Effector memory CD4-positive, alpha-beta T cell (primary cell): ENCODE measurements at regions not wholly inside any gene's neighbourhood (a gene's known extent, or its start where the extent isn't known, plus 50 kb on each side); places are given as distances from the start of the nearest gene placed in this dataset.
"Not testable (repeated sequence)": the region's sequence is repeated elsewhere in the genome, so short reads cannot be mapped to it uniquely, and the experiment has no call there.

ENCODE experiments used
- DNase-seq, 3 donors: peaks; one replicate each; pipeline ENCODE4 v3.0.0-alpha.2; 2020
- H3K27ac ChIP-seq: 2 replicates; pipeline ENCODE4 v1.7.0; 2013; ENCODE audit warnings: mild to moderate bottlenecking, low read length, moderate library complexity; ENCODE audit not compliant: insufficient read depth, poor library complexity, severe bottlenecking
- H3K27me3 ChIP-seq: replicated peaks from 2 replicates; pipeline ENCODE4 v1.7.0; 2013; ENCODE audit warnings: mild to moderate bottlenecking, low read length; ENCODE audit not compliant: insufficient read depth, control insufficient read depth, poor library complexity, severe bottlenecking
- H3K36me3 ChIP-seq: 2 replicates; pipeline ENCODE4 v1.7.0; 2013; ENCODE audit warnings: mild to moderate bottlenecking, low read length, moderate library complexity; ENCODE audit not compliant: control insufficient read depth, insufficient read depth
- H3K4me1 ChIP-seq: 2 replicates; pipeline ENCODE4 v1.7.0; 2013; ENCODE audit warnings: low read length, mild to moderate bottlenecking; ENCODE audit not compliant: control insufficient read depth, insufficient read depth, poor library complexity, severe bottlenecking
- H3K4me3 ChIP-seq: 2 replicates; pipeline ENCODE4 v1.7.0; 2013; ENCODE audit warnings: low read length, low read depth, mild to moderate bottlenecking; ENCODE audit not compliant: insufficient read depth, poor library complexity, severe bottlenecking
- H3K9me3 ChIP-seq: 2 replicates; pipeline ENCODE4 v1.7.0; 2013; ENCODE audit warnings: mild to moderate bottlenecking, low read length, moderate library complexity; ENCODE audit not compliant: control insufficient read depth

DNA sequence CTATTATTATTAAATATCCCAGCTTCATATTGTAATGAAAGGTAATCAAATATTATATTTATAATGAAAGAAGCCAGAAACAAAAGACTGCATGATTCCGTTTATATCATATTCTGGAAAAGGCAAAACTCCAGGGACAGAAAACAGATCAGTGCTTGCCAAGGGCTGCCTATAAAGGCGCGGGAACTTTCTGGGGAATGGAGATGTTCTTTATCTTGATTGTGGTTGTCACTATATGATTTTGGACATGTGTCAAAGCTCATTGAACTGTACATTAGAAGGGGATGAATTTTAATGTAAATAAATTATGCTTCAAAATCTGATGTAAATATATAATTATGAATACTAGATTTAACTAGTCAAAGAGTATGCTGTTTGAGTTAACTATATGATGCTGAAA, 115.4 kb upstream of the KRAS start:
- Histone ChIP-seq H3K4me1 (no peaks in the 10 kb centered on the region), H3K9me3 (no peaks in the 10 kb centered on the region), H3K4me3 (no peak overlapping the region), H3K27ac (no peak overlapping the region), H3K27me3 (no peaks in the 10 kb centered on the region), H3K36me3 (no peaks in the 10 kb centered on the region)
- no peak for DNase-seq

DNA sequence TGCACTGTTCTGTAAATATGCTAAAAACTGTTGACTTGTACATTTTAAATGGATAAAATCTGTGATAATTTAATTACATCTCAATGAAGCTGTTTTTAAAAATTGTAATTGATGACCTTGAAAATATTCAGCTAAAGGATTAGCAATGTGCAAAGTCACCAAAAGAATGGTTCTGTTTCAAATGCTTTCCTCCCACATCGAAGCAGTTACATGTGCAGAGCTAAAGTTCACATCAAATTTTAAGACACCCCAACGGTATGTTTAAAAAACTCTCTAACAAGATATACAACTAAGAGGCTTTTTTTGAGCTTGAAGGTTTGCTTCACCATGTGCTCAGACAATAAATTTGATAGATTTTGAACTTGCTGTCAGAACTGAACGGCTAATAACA, 114.6 kb upstream of the KRAS start:
- Histone ChIP-seq H3K36me3 (no peaks in the 10 kb centered on the region), H3K9me3 (no peaks in the 10 kb centered on the region), H3K27ac (no peak overlapping the region), H3K4me1 (no peaks in the 10 kb centered on the region), H3K27me3 (no peaks in the 10 kb centered on the region), H3K4me3 (no peak overlapping the region)
- DNase-seq, result no peak

- Histone ChIP-seq H3K36me3 (no peaks in the 10 kb centered on the region), H3K27ac (no peak overlapping the region), H3K4me3 (no peak overlapping the region), H3K4me1 (no peaks in the 10 kb centered on the region), H3K9me3 (no peaks in the 10 kb centered on the region), H3K27me3 (no peaks in the 10 kb centered on the region)
- no peak for DNase-seq
These were observed 114.0 kb upstream of the KRAS start for GRCh38 chr12:25364529-25365339.

DNA sequence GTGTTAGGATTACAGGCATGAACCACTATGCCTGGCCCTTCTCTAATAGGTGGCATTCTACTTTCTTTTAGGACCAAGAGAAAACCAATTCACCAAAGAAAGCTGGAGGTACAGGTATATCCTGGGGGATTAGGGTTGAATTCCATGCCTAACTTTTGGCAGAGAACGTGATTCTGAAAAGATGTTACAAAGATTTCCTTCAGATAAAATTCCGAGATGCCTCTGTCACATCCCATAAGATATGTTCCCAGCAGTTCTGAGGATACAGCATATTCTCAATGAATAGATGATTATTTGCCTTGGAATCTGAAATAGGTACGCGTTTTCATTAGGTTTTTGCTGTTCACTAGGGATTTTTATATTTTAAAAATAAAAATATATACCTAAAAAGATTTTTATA, 111.9 kb upstream of the KRAS start:
- Histone ChIP-seq H3K36me3 (no peaks in the 10 kb centered on the region), H3K27me3 (no peaks in the 10 kb centered on the region), H3K4me3 (no peak overlapping the region), H3K9me3 (no peaks in the 10 kb centered on the region), H3K27ac (no peak overlapping the region), H3K4me1 (no peaks in the 10 kb centered on the region)
- no peak for DNase-seq

GRCh38 chr12:25361511-25361910, 110.8 kb upstream of the KRAS start:
- Histone ChIP-seq H3K27me3 (no peaks in the 10 kb centered on the region), H3K27ac (no peak overlapping the region), H3K9me3 (no peaks in the 10 kb centered on the region), H3K4me3 (no peak overlapping the region), H3K36me3 (no peaks in the 10 kb centered on the region), H3K4me1 (no peaks in the 10 kb centered on the region)
- no peak for DNase-seq

DNA sequence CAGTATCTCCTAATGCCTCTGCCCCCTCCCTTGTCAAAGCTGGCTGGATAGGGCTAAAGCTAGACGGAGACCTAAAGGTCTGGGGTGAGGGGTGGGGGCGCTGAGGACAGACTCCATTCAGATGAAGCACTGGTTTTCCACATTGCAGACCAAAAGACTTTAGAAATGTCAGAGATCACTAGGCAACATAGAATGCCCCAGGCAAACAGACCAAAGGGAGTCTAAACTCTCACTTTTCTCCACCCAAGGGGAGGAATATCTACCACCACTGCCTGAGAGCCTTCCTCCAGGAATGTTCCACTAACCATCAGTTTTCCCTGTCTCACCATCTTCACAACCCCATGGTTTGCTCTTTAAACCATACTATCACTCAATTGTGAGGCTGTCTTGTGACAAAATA, 106.9 kb upstream of the KRAS start:
- Histone ChIP-seq H3K27ac (no peak overlapping the region), H3K9me3 (no peaks in the 10 kb centered on the region), H3K4me3 (no peak overlapping the region), H3K27me3 (no peaks in the 10 kb centered on the region), H3K36me3 (no peaks in the 10 kb centered on the region), H3K4me1 (no peaks in the 10 kb centered on the region)
- no peak for DNase-seq

DNA sequence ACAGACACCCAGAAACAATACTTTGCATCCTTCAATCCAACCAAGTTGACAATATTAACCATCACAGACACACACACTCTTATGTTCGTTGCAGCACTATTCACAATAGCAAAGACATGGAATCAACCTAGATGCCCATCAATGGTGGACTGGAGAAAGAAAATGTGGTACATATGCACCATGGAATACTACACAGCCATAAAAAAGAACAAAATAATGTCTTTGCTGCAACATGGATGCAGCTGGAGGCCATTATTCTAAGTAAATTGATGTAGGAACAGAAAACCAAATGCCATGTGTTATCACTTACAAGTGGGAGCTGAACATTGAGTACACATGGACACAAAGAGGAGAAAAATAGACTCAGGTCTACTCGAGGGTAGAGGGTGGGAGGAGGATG, 102.2 kb upstream of the KRAS start:
- not testable (repeated sequence) for H3K4me3 ChIP-seq

GRCh38 chr12:25352083-25352918, 101.6 kb upstream of the KRAS start:
- no peak for DNase-seq
- H3K9me3 ChIP-seq, result no peaks in the 10 kb centered on the region
- no peak overlapping the region for H3K27ac ChIP-seq
- no peaks in the 10 kb centered on the region for H3K4me1 ChIP-seq
- H3K27me3 ChIP-seq, result no peaks in the 10 kb centered on the region
- no peak overlapping the region for H3K4me3 ChIP-seq
- H3K36me3 ChIP-seq, result no peaks in the 10 kb centered on the region

More for the DNA sequence above, 102.2 kb upstream of the KRAS start:
- H3K4me1 ChIP-seq, DNase-seq, H3K36me3 ChIP-seq, H3K27me3 ChIP-seq, H3K27ac ChIP-seq, H3K9me3 ChIP-seq: not testable (repeated sequence)

GRCh38 chr12:25348593-25348895, 97.8 kb upstream of the KRAS start:
- Histone ChIP-seq H3K27ac (no peak overlapping the region), H3K36me3 (no peaks in the 10 kb centered on the region), H3K4me3 (no peak overlapping the region), H3K27me3 (no peaks in the 10 kb centered on the region), H3K9me3 (no peaks in the 10 kb centered on the region), H3K4me1 (no peaks in the 10 kb centered on the region)
- DNase-seq, result no peak
